RWPE1 (cell line): ENCODE measurements at regions not wholly inside any gene's neighbourhood (a gene's known extent, or its start where the extent isn't known, plus 50 kb on each side); places are given as distances from the start of the nearest gene placed in this dataset.
"Not testable (repeated sequence)": the region's sequence is repeated elsewhere in the genome, so short reads cannot be mapped to it uniquely, and the experiment has no call there.

Experiments
- CTCF ChIA-PET: fragments of 350-600 bp; sonication (Branson Sonifier 250); formaldehyde crosslinking; extraction: SDS; loops from one replicate; lab custom pipeline; 2021; lab: Yijun Ruan, JAX
- POLR2A ChIA-PET: fragments of 400-600 bp; formaldehyde crosslinking; extraction: SDS; loops from one replicate; lab custom pipeline; 2020; ENCODE audit warnings: antibody characterized with exemption; ENCODE audit not compliant: low non-redundant PET; lab: Yijun Ruan, JAX
- DNase-seq: peaks from one replicate; pipeline ENCODE4 v3.0.0; 2012; ENCODE audit warnings: low spot score
- H3K27ac ChIP-seq: fragments of 450-650 bp; 2 replicates; pipeline ENCODE4 v1.5.1; 2017
- TF ChIP-seq, protein P1 (sequence below): fragments of 450-650 bp; conservative IDR thresholded peaks from 2 replicates; pipeline ENCODE4 v1.5.1; 2017; ENCODE audit warnings: low read depth, mild to moderate bottlenecking

DNA sequence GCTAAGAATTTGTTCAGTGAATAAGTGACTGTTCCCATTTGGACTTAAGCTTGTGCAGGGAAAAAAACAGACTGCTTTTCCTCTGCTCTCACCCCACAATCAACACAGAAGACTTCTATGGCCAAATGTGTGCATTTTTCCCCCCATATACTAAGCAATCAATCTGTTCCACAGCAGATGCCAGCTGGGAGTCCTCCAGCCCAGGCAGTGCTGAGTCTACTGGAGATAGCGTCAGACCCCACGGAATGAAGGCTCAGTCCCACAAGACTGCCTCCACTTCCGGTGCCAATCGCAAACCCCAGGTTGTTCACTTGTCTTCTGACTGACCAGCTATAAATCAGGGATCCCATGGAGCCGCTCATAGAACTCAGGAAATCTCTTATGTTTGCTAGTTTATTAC, 69.5 kb upstream of the ANKRD10 start:
- POLR2A ChIA-PET: no interaction called here
- DNase-seq: no peak
- CTCF ChIA-PET: interaction anchor here (0.7 kb wide), 1 partner anchor 338 kb away, joined by 3 read pairs; no protein-coding TSS in a partner anchor
- TF ChIP-seq, protein P1, sequence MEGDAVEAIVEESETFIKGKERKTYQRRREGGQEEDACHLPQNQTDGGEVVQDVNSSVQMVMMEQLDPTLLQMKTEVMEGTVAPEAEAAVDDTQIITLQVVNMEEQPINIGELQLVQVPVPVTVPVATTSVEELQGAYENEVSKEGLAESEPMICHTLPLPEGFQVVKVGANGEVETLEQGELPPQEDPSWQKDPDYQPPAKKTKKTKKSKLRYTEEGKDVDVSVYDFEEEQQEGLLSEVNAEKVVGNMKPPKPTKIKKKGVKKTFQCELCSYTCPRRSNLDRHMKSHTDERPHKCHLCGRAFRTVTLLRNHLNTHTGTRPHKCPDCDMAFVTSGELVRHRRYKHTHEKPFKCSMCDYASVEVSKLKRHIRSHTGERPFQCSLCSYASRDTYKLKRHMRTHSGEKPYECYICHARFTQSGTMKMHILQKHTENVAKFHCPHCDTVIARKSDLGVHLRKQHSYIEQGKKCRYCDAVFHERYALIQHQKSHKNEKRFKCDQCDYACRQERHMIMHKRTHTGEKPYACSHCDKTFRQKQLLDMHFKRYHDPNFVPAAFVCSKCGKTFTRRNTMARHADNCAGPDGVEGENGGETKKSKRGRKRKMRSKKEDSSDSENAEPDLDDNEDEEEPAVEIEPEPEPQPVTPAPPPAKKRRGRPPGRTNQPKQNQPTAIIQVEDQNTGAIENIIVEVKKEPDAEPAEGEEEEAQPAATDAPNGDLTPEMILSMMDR: no peak
- no peak overlapping the region for H3K27ac ChIP-seq

DNA sequence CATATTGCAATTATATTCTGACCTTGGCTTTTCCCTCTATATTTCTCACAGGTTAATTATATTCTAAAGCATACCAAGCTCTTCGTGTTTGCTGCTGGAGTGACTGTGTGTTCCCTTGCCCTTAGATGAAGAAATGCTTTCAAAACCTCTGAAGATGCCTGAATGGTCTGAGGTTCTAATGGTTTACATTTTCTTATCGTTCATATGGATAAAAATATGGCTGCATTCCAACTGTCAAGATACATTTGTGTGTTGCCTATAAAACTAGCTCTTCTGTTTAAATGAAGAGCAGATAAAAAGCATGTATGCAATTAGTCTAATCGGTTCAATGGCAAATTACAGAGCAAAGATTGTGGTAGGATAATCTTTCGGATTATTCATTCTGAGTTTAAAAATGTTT, 68.4 kb upstream of the ANKRD10 start:
- TF ChIP-seq, protein P1: no peak
- ChIA-PET POLR2A (no interaction called here), CTCF (interaction anchor here (0.7 kb wide), 1 partner anchor 564 kb away, joined by 4 read pairs; no protein-coding TSS in a partner anchor)
- H3K27ac ChIP-seq: no peak overlapping the region
- no peak for DNase-seq

DNA sequence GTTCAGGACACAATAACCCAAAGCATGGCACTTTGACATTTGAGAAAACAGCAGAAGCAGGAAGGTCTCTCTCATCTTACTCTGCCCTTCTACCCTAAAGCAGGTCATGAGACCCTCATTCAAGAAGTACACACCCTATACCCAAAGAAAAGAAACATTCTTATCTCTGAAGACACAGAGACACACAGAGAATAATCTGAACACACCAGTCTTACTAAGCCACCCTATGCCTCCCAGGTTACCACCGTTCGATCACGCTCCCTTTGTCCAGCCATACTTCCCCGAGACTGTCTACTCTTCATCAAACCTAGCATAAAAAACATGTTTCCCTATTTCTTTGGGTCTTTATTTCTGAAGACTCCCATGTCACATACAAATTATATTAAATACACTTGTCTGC, 66.5 kb upstream of the ANKRD10 start:
- ChIA-PET POLR2A (no interaction called here), CTCF (interaction anchor here (1.1 kb wide), 1 partner anchor 68 kb away, joined by 3 read pairs; no protein-coding TSS in a partner anchor)
- TF ChIP-seq, protein P1: no peak
- no peak overlapping the region for H3K27ac ChIP-seq
- DNase-seq: no peak

DNA sequence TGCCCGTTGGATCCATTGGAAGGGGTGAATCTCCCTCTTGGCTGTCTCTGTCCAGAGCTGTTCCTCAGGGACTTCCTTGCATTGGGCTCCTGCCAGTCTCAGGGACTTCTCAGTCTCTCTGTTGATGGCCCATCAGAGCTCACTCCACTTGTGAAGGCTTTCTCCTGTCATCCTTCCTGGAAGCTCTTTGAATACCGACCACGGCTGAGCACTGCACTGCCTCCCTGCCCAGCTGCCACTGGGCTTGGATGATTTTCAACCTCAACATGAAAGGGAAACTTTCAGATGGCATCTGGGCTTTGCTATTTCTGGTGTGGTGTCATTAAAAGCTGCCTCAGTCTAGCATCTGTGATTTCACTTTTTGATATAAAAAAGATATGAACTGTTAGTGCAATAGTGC, 66.1 kb upstream of the ANKRD10 start:
- CTCF ChIA-PET: interaction anchor here (1.1 kb wide), 1 partner anchor 69 kb away, joined by 3 read pairs; no protein-coding TSS in a partner anchor
- TF ChIP-seq, protein P1: no peak
- DNase-seq: no peak
- H3K27ac ChIP-seq: no peak overlapping the region
- POLR2A ChIA-PET: no interaction called here

DNA sequence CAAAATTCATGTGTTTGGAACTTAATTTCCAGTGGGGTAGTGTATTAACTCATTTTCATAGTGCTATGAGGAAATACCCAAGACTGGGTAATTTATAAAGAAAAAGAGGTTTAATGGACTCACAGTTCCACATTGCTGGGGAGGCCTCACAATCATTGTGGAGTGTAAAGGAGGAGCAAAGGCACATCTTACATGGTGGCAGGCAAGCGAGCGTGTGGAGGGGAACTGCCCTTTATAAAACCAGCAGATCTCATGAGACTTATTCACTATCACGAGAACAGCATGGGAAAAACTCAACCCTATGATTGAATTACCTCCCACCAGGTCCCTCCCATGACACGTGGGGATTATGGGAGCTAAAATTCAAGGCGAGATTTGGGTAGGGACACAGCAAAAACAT, 64.3 kb upstream of the ANKRD10 start:
- POLR2A ChIA-PET, DNase-seq, CTCF ChIA-PET, H3K27ac ChIP-seq: not testable (repeated sequence)

DNA sequence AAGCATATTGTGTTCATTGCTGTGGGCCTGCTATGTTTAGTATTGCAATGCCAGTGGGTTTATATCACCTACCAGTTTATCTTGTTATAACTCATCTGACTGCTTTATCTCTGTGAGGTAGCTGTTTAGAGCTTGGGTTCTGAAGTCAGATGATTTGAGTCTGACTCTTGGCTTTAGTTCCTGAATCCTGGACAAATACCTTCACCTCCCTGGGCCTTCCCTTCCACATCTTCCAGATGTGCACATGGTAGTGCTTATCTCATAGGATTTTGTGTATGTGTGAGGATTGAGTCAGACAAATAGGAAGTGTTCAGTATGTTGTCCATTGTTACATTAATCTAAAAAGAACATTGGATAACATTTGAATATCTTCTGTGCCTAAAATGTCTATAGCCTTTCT, 63.5 kb upstream of the ANKRD10 start:
- POLR2A ChIA-PET: no interaction called here
- CTCF ChIA-PET: no interaction called here

DNA sequence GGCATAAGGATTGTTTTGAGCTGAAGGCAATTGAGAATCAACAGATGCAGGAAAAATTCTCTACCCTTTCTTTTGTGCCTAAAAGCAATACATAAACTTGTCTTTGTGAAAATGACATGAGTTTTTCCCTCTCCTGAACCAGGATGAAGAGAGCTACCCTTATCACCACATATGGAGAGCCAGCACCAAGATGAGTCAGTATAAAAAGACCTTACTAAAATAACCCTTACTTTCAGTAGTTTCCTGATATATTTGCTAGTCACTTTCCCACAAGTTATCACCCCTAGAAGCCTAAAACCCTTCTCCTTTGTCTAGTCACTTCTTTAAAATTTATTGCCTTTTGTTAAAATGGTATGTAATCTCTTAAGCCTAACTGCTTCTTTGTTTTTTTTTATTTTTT, 61.9 kb upstream of the ANKRD10 start:
- no peak for DNase-seq
- H3K27ac ChIP-seq: no peak overlapping the region
- ChIA-PET CTCF (no interaction called here), POLR2A (no interaction called here)
- TF ChIP-seq, protein P1: no peak

More for the DNA sequence above, 63.5 kb upstream of the ANKRD10 start:
- TF ChIP-seq, protein P1: no peak
- no peak overlapping the region for H3K27ac ChIP-seq
- no peak for DNase-seq
